BE2C (cell line): ENCODE measurements at regions not wholly inside any gene's neighbourhood (a gene's known extent, or its start where the extent isn't known, plus 50 kb on each side); places are given as distances from the start of the nearest gene placed in this dataset.

ENCODE experiments used
- DNase-seq: peaks from one replicate; pipeline ENCODE4 v3.0.0-alpha.2; 2020
- H3K27me3 ChIP-seq: fragments of 250-450 bp; sonication (Bioruptor Pico); 2 replicates; pipeline ENCODE4 v1.5.1; 2020; ENCODE audit warnings: mild to moderate bottlenecking
- H3K36me3 ChIP-seq: fragments of 250-450 bp; sonication (Bioruptor Pico); 2 replicates; pipeline ENCODE4 v1.5.1; 2020; ENCODE audit warnings: mild to moderate bottlenecking
- H3K4me1 ChIP-seq: fragments of 250-450 bp; sonication (Bioruptor Pico); 2 replicates; pipeline ENCODE4 v1.5.1; 2020
- H3K4me3 ChIP-seq: 2 replicates; pipeline ENCODE4 v1.5.1; 2011; ENCODE audit warnings: low read depth, low read length
- H3K9me3 ChIP-seq: fragments of 250-450 bp; sonication (Bioruptor Pico); 2 replicates; pipeline ENCODE4 v1.5.1; 2020
- TF ChIP-seq, protein P1 (sequence below): IDR thresholded peaks from 2 replicates; pipeline ENCODE4 v1.5.1; 2012; ENCODE audit warnings: mild to moderate bottlenecking, low read depth, low read length

DNA sequence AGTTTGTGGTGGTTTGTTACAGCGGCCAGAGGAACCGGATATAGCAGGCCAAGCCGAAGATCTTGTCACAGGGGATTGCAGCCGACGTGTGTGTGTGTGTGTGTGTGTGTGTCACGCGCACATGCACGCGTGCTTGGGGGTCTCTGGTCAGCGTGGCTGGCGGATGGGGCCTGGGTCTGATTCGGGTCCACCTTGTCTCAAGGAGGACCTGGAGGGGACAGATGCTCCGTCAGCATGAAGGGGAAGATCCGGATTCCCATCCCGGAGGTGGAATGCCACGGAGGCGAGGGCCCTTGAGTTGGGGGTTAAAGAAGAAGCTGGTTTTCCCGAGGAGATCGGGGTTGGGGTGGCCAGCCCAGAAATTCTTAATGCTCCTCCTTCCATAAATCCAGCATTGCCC lies 1237.8 kb downstream of the BRD1 start:
- Histone ChIP-seq H3K9me3 (peaks cover 7% of the 10 kb centered on the region), H3K36me3 (no peaks in the 10 kb centered on the region), H3K4me1 (no peaks in the 10 kb centered on the region), H3K27me3 (no peaks in the 10 kb centered on the region), H3K4me3 (no peak overlapping the region)
- DNase-seq: no peak
- TF ChIP-seq, protein P1, sequence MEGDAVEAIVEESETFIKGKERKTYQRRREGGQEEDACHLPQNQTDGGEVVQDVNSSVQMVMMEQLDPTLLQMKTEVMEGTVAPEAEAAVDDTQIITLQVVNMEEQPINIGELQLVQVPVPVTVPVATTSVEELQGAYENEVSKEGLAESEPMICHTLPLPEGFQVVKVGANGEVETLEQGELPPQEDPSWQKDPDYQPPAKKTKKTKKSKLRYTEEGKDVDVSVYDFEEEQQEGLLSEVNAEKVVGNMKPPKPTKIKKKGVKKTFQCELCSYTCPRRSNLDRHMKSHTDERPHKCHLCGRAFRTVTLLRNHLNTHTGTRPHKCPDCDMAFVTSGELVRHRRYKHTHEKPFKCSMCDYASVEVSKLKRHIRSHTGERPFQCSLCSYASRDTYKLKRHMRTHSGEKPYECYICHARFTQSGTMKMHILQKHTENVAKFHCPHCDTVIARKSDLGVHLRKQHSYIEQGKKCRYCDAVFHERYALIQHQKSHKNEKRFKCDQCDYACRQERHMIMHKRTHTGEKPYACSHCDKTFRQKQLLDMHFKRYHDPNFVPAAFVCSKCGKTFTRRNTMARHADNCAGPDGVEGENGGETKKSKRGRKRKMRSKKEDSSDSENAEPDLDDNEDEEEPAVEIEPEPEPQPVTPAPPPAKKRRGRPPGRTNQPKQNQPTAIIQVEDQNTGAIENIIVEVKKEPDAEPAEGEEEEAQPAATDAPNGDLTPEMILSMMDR: no peak

DNA sequence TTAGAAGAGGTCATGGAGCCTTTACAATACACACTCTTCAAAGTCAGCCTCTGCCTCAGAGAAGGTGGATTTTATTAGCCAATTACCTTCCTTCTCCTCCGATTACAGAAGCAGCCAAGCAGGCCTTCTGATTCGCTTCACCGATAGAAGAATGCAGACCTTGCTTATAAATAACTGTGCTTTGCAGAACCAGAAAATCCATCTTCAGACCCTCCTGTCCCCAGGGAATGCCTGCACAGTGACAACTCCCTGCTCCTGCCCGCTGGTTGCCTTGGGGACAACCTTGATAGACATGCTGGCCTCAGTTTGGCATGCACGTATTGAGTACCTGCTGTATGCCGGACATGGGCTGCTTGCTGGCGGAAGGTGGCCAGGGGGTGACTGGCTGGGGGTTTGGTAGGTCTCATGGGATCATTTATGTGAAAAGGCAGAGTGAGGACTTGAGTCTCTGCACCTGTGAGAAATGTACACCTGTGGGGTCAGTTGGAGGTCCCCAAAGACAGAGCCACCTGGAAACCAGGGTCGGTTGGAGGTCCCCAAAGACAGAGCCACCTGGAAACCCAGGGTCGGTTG lies 1238.7 kb downstream of the BRD1 start:
- DNase-seq: no peak
- Histone ChIP-seq H3K4me3 (no peak overlapping the region), H3K4me1 (no peaks in the 10 kb centered on the region), H3K27me3 (no peaks in the 10 kb centered on the region), H3K9me3 (peaks cover 15% of the 10 kb centered on the region), H3K36me3 (no peaks in the 10 kb centered on the region)
- TF ChIP-seq, protein P1: no peak

DNA sequence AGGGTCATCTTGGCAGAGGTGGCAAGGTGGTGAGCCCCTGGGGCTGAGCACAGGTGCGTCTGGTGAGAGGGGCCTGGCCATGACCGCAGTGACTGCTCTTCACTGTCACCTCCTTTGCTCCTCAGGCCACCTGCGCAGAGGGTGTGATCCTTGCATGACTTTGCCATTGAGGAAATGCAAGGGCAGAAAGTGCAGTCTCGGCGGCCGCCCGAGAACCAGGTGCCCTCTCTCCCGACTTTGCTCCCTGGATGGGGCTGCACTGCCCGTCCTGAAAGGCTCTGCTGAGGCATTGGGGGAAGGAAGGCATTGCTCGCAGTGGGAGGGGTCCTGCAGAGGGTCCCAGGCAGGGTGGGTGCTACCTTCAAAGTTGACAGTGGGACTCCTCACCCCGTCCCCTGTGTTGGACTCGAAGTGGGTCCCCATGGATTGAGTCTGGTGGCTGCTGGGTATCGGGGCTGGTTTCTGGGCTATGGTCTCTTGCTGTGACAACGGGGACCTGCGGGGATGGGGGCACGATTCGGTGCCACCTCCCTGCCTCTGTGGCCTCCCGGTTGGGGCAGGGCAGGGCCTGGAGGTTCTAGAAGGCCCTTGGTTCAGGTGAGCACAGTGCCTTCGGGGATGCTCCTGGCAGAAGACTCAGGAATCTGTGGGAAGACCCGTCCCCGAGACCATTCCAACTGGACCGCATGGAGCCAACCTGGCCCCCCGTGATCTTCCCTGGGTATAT lies 1239.4 kb downstream of the BRD1 start:
- TF ChIP-seq, protein P1: no peak
- no peaks in the 10 kb centered on the region for H3K36me3 ChIP-seq
- H3K27me3 ChIP-seq: no peaks in the 10 kb centered on the region
- no peak overlapping the region for H3K4me3 ChIP-seq
- H3K9me3 ChIP-seq: peaks cover 18% of the 10 kb centered on the region
- DNase-seq: no peak
- no peaks in the 10 kb centered on the region for H3K4me1 ChIP-seq

DNA sequence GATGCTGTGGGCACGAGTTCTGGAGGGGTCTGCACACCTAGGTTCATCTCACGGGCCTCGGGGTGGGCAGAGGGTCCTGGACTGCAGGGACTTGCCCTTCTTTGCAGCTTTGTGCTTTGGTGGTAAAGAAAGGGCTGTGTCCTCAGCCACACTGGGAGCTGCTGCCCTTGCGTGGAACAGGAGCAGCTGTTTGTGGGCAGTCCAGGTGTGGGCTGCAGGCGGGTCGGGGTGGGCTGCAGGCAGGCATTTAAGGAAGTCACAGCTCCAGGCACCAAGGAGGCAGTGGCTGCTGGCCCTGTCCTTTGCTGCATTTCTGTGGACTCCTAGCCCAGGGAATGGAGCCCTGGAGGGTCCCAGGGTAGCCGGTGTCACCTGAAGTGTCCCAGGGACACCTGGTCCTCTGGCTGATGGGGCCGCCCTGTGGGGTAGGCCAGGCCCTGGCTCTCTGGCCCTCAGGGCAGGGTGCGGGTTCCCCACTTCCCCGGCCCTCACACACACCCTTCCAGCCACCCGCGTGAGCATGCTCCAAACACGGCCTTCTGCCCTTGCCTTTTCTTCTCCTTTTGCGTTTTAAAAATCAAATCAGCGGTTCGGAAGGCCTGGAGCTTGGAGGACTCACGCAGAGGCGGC lies 1240.3 kb downstream of the BRD1 start:
- H3K4me3 ChIP-seq: no peak overlapping the region
- DNase-seq: no peak
- TF ChIP-seq, protein P1: no peak

DNA sequence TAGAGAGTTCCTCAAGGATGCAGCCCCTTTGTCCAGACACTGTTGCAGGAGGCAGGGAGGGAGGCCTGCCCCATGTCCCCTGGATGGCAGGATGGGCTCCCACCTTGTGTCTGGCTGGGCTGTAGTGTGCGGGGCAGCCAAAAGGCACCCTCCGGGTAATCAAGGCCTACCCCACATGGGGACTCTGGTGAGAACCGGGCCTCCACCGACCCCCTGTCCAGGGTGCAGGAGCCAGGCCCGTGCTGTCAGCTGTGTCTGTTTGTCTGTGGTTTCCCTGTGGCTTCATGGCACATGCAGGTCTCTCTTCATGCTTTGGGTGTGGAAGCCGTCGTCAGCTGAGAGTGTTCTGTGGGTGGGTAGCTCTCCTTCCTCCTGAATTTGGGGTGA lies 1240.9 kb downstream of the BRD1 start:
- no peak overlapping the region for H3K4me3 ChIP-seq
- TF ChIP-seq, protein P1: no peak
- H3K4me1 ChIP-seq: no peaks in the 10 kb centered on the region
- DNase-seq: no peak
- peaks cover 14% of the 10 kb centered on the region; the same call in 1 of the 2 replicates for H3K9me3 ChIP-seq
- no peaks in the 10 kb centered on the region for H3K27me3 ChIP-seq
- no peaks in the 10 kb centered on the region for H3K36me3 ChIP-seq

More for the DNA sequence above, 1240.3 kb downstream of the BRD1 start:
- Histone ChIP-seq H3K27me3 (no peaks in the 10 kb centered on the region), H3K9me3 (peaks cover 18% of the 10 kb centered on the region), H3K36me3 (no peaks in the 10 kb centered on the region), H3K4me1 (no peaks in the 10 kb centered on the region)
